ENCODE measurements at regions not wholly inside any gene's neighbourhood (a gene's known extent, or its start where the extent isn't known, plus 50 kb on each side); places are given as distances from the start of the nearest gene placed in this dataset.

DNA sequence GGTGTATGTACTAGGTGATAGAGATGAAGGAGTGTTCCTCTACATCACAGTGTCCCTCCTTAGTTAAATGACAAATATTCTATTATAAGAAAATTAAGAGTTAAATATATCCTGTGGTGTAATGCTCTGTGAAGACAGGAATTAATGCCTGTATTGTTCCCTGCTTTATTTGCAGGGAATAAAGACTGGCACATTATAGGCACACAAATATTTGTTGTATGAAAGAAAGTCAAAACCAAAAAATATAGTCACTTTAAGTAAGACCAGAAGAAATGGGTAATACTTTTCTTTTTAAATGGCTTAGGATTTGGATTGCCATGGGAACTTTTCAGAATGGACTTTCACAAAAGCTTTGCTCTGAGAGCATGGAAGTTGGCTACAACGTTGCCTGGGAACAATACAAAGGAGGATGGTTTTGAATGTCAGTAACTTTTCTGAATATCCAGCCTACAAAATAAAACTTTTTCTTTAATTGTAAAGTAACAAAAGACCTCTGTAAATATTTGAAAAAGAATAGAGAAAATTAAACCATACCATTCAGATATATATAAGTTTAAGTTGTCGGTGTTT lies 158.0 kb upstream of the P2RY1 start (continued):
- TF ChIP-seq, protein P1, sequence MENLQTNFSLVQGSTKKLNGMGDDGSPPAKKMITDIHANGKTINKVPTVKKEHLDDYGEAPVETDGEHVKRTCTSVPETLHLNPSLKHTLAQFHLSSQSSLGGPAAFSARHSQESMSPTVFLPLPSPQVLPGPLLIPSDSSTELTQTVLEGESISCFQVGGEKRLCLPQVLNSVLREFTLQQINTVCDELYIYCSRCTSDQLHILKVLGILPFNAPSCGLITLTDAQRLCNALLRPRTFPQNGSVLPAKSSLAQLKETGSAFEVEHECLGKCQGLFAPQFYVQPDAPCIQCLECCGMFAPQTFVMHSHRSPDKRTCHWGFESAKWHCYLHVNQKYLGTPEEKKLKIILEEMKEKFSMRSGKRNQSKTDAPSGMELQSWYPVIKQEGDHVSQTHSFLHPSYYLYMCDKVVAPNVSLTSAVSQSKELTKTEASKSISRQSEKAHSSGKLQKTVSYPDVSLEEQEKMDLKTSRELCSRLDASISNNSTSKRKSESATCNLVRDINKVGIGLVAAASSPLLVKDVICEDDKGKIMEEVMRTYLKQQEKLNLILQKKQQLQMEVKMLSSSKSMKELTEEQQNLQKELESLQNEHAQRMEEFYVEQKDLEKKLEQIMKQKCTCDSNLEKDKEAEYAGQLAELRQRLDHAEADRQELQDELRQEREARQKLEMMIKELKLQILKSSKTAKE (IDR thresholded peaks at IDR 0.05; ENCODE audit: low read depth, poor library complexity, severe bottlenecking), result no peak
- no peak for TF ChIP-seq HDAC6 (IDR thresholded peaks at IDR 0.05; ENCODE audit: unreplicated experiment)
- no peak for TF ChIP-seq KDM1A (IDR thresholded peaks at IDR 0.05; ENCODE audit: borderline replicate concordance)
- TF ChIP-seq FOS (IDR thresholded peaks at IDR 0.05; ENCODE audit: borderline replicate concordance, extremely low read depth, insufficient read length), result no peak
- no peak for TF ChIP-seq ZNF622 (IDR thresholded peaks at IDR 0.05)

DNA sequence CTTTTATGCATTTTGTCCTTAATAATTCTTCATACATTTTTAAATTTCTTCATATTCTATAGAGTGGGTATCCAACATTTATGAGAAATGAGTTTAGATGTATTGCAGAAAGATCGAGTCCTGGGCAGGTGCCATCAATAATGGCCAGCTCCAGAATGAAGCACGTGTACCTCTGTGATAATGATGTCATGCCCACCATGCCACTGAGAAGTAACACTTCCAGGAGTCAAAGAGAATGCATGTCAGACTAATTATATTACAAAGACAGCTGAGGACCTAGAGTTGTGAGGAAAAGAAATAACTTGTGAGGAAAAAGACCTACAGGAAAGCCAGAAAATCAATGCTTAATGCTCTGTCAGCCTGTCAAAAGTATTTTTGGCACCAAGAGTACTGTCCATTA lies 157.4 kb upstream of the P2RY1 start:
- Histone ChIP-seq H3K79me2 (ENCODE audit: control insufficient read depth, insufficient read depth, low read length) (no peaks in the 10 kb centered on the region), H3K27ac (ENCODE audit: control insufficient read depth, insufficient read depth) (no peak overlapping the region), H4K20me1 (ENCODE audit: control insufficient read depth, insufficient read depth) (no peaks in the 10 kb centered on the region), H2AFZ (ENCODE audit: control insufficient read depth, low read depth, low read length) (no peak overlapping the region), H3K4me1 (ENCODE audit: control insufficient read depth, insufficient read depth, low read length) (no peaks in the 10 kb centered on the region), H3K9me3 (replicated peaks; ENCODE audit: control insufficient read depth, insufficient read depth, low read length) (no peaks in the 10 kb centered on the region; the same call in 2 of the 3 replicates), H3K9ac (ENCODE audit: control insufficient read depth, insufficient read depth, low read length) (no peak overlapping the region), H3K4me3 (no peak overlapping the region), H3K36me3 (ENCODE audit: control insufficient read depth in 2 of 2, insufficient read depth in 2 of 2, low read length in 1 of 2) (no peaks in the 10 kb centered on the region), H3K4me2 (ENCODE audit: control insufficient read depth, insufficient read depth) (no peak overlapping the region), H3K27me3 (replicated peaks in 1 of 2; ENCODE audit: control insufficient read depth in 2 of 2, insufficient read depth in 2 of 2, low read length in 1 of 2) (no peaks in the 10 kb centered on the region)
- ChIA-PET SMC1A (ENCODE audit: uncharacterized antibody, unreplicated experiment) (no interaction called here), CTCF (no interaction called here), POLR2A (no interaction called here), RAD21 (ENCODE audit: unreplicated experiment) (no interaction called here)
- intact Hi-C loops (cut with micrococcal nuclease; ENCODE audit: unreplicated experiment), result no loop called here
- no peak for FAIRE-seq
- no peak for ATAC-seq
- BruUV-seq (replicated peaks), result no TSS peak
- no peak for DNase-seq (ENCODE audit: low read depth, low spot score)
- 31% methylated on average over 2 of the region's 2 CpGs for WGBS (ENCODE audit: insufficient coverage, insufficient replicate concordance, low lambda C conversion rate, missing lambda C conversion rate)
- in situ Hi-C loops (cut with MboI), result no loop called here
- no peak for TF ChIP-seq SMAD5 (IDR thresholded peaks at IDR 0.05; ENCODE audit: low read depth)
- no peak for TF ChIP-seq HDAC2 (IDR thresholded peaks at IDR 0.05)
- TF ChIP-seq, protein P2, sequence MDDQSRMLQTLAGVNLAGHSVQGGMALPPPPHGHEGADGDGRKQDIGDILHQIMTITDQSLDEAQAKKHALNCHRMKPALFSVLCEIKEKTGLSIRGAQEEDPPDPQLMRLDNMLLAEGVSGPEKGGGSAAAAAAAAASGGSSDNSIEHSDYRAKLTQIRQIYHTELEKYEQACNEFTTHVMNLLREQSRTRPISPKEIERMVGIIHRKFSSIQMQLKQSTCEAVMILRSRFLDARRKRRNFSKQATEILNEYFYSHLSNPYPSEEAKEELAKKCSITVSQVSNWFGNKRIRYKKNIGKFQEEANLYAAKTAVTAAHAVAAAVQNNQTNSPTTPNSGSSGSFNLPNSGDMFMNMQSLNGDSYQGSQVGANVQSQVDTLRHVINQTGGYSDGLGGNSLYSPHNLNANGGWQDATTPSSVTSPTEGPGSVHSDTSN (IDR thresholded peaks at IDR 0.05; ENCODE audit: insufficient replicate concordance, low read depth, low read length), result no peak
- TF ChIP-seq, protein P3, sequence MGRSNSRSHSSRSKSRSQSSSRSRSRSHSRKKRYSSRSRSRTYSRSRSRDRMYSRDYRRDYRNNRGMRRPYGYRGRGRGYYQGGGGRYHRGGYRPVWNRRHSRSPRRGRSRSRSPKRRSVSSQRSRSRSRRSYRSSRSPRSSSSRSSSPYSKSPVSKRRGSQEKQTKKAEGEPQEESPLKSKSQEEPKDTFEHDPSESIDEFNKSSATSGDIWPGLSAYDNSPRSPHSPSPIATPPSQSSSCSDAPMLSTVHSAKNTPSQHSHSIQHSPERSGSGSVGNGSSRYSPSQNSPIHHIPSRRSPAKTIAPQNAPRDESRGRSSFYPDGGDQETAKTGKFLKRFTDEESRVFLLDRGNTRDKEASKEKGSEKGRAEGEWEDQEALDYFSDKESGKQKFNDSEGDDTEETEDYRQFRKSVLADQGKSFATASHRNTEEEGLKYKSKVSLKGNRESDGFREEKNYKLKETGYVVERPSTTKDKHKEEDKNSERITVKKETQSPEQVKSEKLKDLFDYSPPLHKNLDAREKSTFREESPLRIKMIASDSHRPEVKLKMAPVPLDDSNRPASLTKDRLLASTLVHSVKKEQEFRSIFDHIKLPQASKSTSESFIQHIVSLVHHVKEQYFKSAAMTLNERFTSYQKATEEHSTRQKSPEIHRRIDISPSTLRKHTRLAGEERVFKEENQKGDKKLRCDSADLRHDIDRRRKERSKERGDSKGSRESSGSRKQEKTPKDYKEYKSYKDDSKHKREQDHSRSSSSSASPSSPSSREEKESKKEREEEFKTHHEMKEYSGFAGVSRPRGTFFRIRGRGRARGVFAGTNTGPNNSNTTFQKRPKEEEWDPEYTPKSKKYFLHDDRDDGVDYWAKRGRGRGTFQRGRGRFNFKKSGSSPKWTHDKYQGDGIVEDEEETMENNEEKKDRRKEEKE (IDR thresholded peaks at IDR 0.05), result no peak
- no peak for TF ChIP-seq ZNF217 (IDR thresholded peaks at IDR 0.05)
- TF ChIP-seq, protein P4, sequence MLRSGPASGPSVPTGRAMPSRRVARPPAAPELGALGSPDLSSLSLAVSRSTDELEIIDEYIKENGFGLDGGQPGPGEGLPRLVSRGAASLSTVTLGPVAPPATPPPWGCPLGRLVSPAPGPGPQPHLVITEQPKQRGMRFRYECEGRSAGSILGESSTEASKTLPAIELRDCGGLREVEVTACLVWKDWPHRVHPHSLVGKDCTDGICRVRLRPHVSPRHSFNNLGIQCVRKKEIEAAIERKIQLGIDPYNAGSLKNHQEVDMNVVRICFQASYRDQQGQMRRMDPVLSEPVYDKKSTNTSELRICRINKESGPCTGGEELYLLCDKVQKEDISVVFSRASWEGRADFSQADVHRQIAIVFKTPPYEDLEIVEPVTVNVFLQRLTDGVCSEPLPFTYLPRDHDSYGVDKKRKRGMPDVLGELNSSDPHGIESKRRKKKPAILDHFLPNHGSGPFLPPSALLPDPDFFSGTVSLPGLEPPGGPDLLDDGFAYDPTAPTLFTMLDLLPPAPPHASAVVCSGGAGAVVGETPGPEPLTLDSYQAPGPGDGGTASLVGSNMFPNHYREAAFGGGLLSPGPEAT (IDR thresholded peaks at IDR 0.05; ENCODE audit: low read depth), result no peak
- TF ChIP-seq, protein P5, sequence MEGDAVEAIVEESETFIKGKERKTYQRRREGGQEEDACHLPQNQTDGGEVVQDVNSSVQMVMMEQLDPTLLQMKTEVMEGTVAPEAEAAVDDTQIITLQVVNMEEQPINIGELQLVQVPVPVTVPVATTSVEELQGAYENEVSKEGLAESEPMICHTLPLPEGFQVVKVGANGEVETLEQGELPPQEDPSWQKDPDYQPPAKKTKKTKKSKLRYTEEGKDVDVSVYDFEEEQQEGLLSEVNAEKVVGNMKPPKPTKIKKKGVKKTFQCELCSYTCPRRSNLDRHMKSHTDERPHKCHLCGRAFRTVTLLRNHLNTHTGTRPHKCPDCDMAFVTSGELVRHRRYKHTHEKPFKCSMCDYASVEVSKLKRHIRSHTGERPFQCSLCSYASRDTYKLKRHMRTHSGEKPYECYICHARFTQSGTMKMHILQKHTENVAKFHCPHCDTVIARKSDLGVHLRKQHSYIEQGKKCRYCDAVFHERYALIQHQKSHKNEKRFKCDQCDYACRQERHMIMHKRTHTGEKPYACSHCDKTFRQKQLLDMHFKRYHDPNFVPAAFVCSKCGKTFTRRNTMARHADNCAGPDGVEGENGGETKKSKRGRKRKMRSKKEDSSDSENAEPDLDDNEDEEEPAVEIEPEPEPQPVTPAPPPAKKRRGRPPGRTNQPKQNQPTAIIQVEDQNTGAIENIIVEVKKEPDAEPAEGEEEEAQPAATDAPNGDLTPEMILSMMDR (IDR thresholded peaks at IDR 0.05 in 2 of 3, conservative IDR thresholded peaks at IDR 0.05 in 1 of 3; ENCODE audit: control insufficient read depth in 2 of 3, extremely low read depth in 1 of 3, insufficient read depth in 1 of 3, low read depth in 3 of 3, low read length in 3 of 3), result no peak
- no peak for TF ChIP-seq BMI1 (IDR thresholded peaks at IDR 0.05; ENCODE audit: borderline replicate concordance)
